NCI-H748 (cell line): ENCODE measurements at regions not wholly inside any gene's neighbourhood (a gene's known extent, or its start where the extent isn't known, plus 50 kb on each side); places are given as distances from the start of the nearest gene placed in this dataset.

Experiments used
- DNase-seq: peaks from one replicate; lab custom pipeline; 2025; ENCODE audit not compliant: unreplicated experiment; lab: John Stamatoyannopoulos, UW

GRCh38 chr2:20559277-20559676 lies 91.6 kb downstream of the HS1BP3 start:
- DNase-seq, result no peak

- DNase-seq, result no peak
Observed at GRCh38 chr2:20560011-20560410, 90.9 kb downstream of the HS1BP3 start.

GRCh38 chr2:20560891-20561636 lies 89.8 kb downstream of the HS1BP3 start:
- DNase-seq, result no peak

GRCh38 chr2:20561637-20562454 lies 89.1 kb downstream of the HS1BP3 start:
- DNase-seq, result no peak

GRCh38 chr2:20562540-20563225 lies 88.2 kb downstream of the HS1BP3 start:
- no peak for DNase-seq

- DNase-seq, result no peak
Observed at GRCh38 chr2:20563251-20563650, 87.6 kb downstream of the HS1BP3 start.

- DNase-seq, result no peak
Observed at GRCh38 chr2:20563833-20564232, 87.1 kb downstream of the HS1BP3 start.

- no peak for DNase-seq
Observed at GRCh38 chr2:20565101-20565622, 85.7 kb downstream of the HS1BP3 start.

GRCh38 chr2:20565623-20566236 lies 85.2 kb downstream of the HS1BP3 start:
- no peak for DNase-seq

- DNase-seq, result no peak
Observed at GRCh38 chr2:20566331-20566730, 84.6 kb downstream of the HS1BP3 start.

- no peak for DNase-seq
Observed at GRCh38 chr2:20567159-20567925, 83.6 kb downstream of the HS1BP3 start.
